ENCODE measurements at regions not wholly inside any gene's neighbourhood (a gene's known extent, or its start where the extent isn't known, plus 50 kb on each side); places are given as distances from the start of the nearest gene placed in this dataset.

DNA sequence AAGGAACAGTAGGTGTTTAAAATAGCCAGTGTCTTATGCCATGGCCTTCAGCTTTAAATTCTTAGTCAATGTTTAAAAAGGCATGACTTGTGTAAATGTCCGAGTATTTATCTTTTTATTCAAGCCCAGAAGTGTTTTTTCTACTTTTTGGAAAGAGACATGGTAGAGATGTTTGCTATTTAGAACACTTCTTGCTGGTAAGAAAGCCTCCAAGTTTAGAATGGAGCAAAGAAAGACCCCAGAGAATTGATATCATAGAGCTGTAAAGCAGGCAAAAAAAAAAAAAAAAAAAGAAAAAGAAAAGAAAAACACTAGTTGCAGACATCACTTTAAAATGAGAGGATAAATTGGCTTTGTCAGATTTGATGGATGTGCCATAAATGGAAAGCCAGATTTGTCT, 375.1 kb downstream of the TMEM167A start:
- H3K9ac ChIP-seq (replicated peaks in 1 of 4; ENCODE audit: extremely low read depth in 1 of 4, low read depth in 3 of 4, low read length in 3 of 4): no peak overlapping the region
- H3K4me1 ChIP-seq (replicated peaks in 1 of 4; ENCODE audit: control insufficient read depth in 3 of 4, insufficient read depth in 4 of 4, low read length in 3 of 4): peaks cover 0 to 2% (median 0%) of the 10 kb centered on the region in 4 experiments; a peak in 1 of 7 replicates
- 0% methylated on average over 1 of the region's 1 CpG; no CpG with 5 or more reads in 1 of the 2 experiments for WGBS, 2 experiments (ENCODE audit: extremely low coverage in 1 of 2, insufficient coverage in 1 of 2, insufficient read length in 1 of 2, insufficient replicate concordance in 2 of 2, low coverage in 1 of 2, low lambda C conversion rate in 2 of 2, missing lambda C conversion rate in 1 of 2)
- no peak overlapping the region for H3K14ac ChIP-seq (ENCODE audit: insufficient read length)
- no peak overlapping the region for H3K18ac ChIP-seq (ENCODE audit: extremely low read depth, low read length)
- H2AK5ac ChIP-seq (ENCODE audit: low read depth, low read length): no peak overlapping the region
- H4K91ac ChIP-seq (replicated peaks; ENCODE audit: insufficient read length, low read length): no peak overlapping the region
- DNase-seq (ENCODE audit: low read depth in 1 of 2, low spot score in 2 of 2) (no peak), FAIRE-seq (no peak)
- no peak overlapping the region for H3K23ac ChIP-seq (ENCODE audit: insufficient read length)
- no peak overlapping the region for H3K4me2 ChIP-seq (ENCODE audit: insufficient read depth in 1 of 2, low read depth in 2 of 2, low read length in 2 of 2)
- no peak overlapping the region for H4K8ac ChIP-seq (ENCODE audit: extremely low read depth, insufficient read depth, low read length)
- H3K79me1 ChIP-seq (ENCODE audit: low read depth, low read length): no peaks in the 10 kb centered on the region
- no peaks in the 10 kb centered on the region for H3K9me3 ChIP-seq (ENCODE audit: insufficient read depth in 2 of 2, low read depth in 1 of 2, low read length in 1 of 2)
- no peaks in the 10 kb centered on the region for H3K36me3 ChIP-seq (ENCODE audit: control insufficient read depth in 2 of 4, insufficient read depth in 4 of 4, low read length in 3 of 4)
- no peak overlapping the region for H3K56ac ChIP-seq (replicated peaks; ENCODE audit: insufficient read length, low read depth, low read length)
- no peak overlapping the region for H3K4me3 ChIP-seq (ENCODE audit: extremely low read depth in 1 of 4, insufficient read depth in 2 of 4, low read depth in 3 of 4, low read length in 4 of 4)
- no peak overlapping the region for H2BK12ac ChIP-seq (ENCODE audit: low read depth, low read length)
- H3K23me2 ChIP-seq (ENCODE audit: low read depth, low read length): no peaks in the 10 kb centered on the region
- no peaks in the 10 kb centered on the region for H3K27me3 ChIP-seq (replicated peaks in 1 of 4; ENCODE audit: control insufficient read depth in 3 of 4, extremely low read depth in 1 of 4, insufficient read depth in 3 of 4, low read length in 3 of 4)
- ChIA-PET CTCF (ENCODE audit: partially characterized antibody) (interaction anchor here (1.0 kb wide), 1 partner anchor 84 kb away, joined by 4 read pairs; no protein-coding TSS in a partner anchor), POLR2A (ENCODE audit: partially characterized antibody) (no interaction called here)
- H2BK5ac ChIP-seq (ENCODE audit: low read depth, low read length): no peak overlapping the region
- H2BK15ac ChIP-seq (ENCODE audit: low read length): no peak overlapping the region
- H2BK20ac ChIP-seq (ENCODE audit: low read length): no peak overlapping the region
- no peaks in the 10 kb centered on the region for H3K79me2 ChIP-seq (ENCODE audit: control insufficient read depth in 1 of 2, insufficient read depth in 2 of 2, low read length in 2 of 2)
- no peak overlapping the region for H4K5ac ChIP-seq (ENCODE audit: insufficient read length, low read depth, low read length)
- H2AFZ ChIP-seq (ENCODE audit: low read length): no peak overlapping the region
- TF ChIP-seq KDM1A (IDR thresholded peaks at IDR 0.05; ENCODE audit: borderline replicate concordance, low read length) (no peak), CHD1 (IDR thresholded peaks at IDR 0.05; ENCODE audit: low read depth, low read length) (no peak), SP1 (IDR thresholded peaks at IDR 0.05; ENCODE audit: low read depth, low read length) (no peak), BCL11A (IDR thresholded peaks at IDR 0.05; ENCODE audit: low read depth in 2 of 2, low read length in 2 of 2) (no peak), NANOG (IDR thresholded peaks at IDR 0.05; ENCODE audit: insufficient read depth, low read depth, low read length, poor library complexity, severe bottlenecking) (no peak)
- TF ChIP-seq, protein P1, sequence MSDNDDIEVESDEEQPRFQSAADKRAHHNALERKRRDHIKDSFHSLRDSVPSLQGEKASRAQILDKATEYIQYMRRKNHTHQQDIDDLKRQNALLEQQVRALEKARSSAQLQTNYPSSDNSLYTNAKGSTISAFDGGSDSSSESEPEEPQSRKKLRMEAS (IDR thresholded peaks at IDR 0.05): no peak
- TF ChIP-seq, protein P2, sequence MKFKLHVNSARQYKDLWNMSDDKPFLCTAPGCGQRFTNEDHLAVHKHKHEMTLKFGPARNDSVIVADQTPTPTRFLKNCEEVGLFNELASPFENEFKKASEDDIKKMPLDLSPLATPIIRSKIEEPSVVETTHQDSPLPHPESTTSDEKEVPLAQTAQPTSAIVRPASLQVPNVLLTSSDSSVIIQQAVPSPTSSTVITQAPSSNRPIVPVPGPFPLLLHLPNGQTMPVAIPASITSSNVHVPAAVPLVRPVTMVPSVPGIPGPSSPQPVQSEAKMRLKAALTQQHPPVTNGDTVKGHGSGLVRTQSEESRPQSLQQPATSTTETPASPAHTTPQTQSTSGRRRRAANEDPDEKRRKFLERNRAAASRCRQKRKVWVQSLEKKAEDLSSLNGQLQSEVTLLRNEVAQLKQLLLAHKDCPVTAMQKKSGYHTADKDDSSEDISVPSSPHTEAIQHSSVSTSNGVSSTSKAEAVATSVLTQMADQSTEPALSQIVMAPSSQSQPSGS (IDR thresholded peaks at IDR 0.05; ENCODE audit: low read length): no peak
- no peaks in the 10 kb centered on the region for H4K20me1 ChIP-seq (replicated peaks in 1 of 2; ENCODE audit: control insufficient read depth in 1 of 2, insufficient read depth in 2 of 2, low read length in 2 of 2)
- no peak overlapping the region for H2BK120ac ChIP-seq (replicated peaks; ENCODE audit: low read depth, low read length)
- no peak overlapping the region for H3K4ac ChIP-seq (replicated peaks; ENCODE audit: insufficient read length, low read depth, low read length)
- no peak overlapping the region for H3K27ac ChIP-seq (ENCODE audit: low read depth, low read length)

Measured in H1 (cell line).